ENCODE measurements at regions not wholly inside any gene's neighbourhood (a gene's known extent, or its start where the extent isn't known, plus 50 kb on each side); places are given as distances from the start of the nearest gene placed in this dataset.

DNA sequence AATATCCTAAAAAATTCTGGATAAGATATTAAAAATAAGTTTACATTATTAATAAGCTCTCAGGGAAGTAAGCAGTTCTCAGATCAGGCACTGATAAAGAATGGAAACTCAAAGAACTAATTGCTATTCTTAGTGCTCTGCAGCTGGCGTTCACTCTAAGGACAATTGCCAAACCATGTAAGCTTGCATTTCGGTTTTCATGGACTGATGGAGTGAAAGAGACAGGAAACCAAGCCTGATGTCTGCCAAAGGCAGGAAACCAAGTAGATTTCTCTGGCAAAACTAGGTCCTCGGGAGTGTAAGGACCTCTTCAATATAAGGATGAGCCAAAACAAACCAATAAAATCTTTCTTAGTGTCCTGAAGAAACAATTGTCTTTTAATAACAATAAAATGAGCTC lies 355.2 kb downstream of the RAB38 start:
- no peak for TF ChIP-seq TAF1 (IDR thresholded peaks at IDR 0.05; ENCODE audit: low read depth)
- TF ChIP-seq POLR2AphosphoS5 (IDR thresholded peaks at IDR 0.05): no peak

Measured in neural cell (in vitro differentiated cells).